ENCODE measurements at regions not wholly inside any gene's neighbourhood (a gene's known extent, or its start where the extent isn't known, plus 50 kb on each side); places are given as distances from the start of the nearest gene placed in this dataset.

GRCh38 chr5:108530706-108531105 lies 148.8 kb upstream of the FBXL17 start:
- Histone ChIP-seq H3K27me3 (ENCODE audit: insufficient read depth, low read length) (no peaks in the 10 kb centered on the region), H3K4me2 (ENCODE audit: low read length) (no peak overlapping the region), H4K20me1 (ENCODE audit: insufficient read depth) (no peaks in the 10 kb centered on the region), H3K27ac (ENCODE audit: low read depth, low read length) (no peak overlapping the region), H2AFZ (ENCODE audit: low read depth, low read length, poor library complexity, severe bottlenecking) (no peak overlapping the region), H3K9me3 (ENCODE audit: control insufficient read depth in 1 of 2, insufficient read depth in 1 of 2, low read depth in 1 of 2, low read length in 2 of 2) (no peaks in the 10 kb centered on the region), H3K9ac (ENCODE audit: low read length) (no peak overlapping the region), H3K36me3 (ENCODE audit: control insufficient read depth in 1 of 2, insufficient read depth in 2 of 2, low read length in 2 of 2) (no peaks in the 10 kb centered on the region), H3K4me1 (ENCODE audit: control insufficient read depth in 1 of 2, insufficient read depth in 2 of 2, low read length in 2 of 2) (no peaks in the 10 kb centered on the region), H3K9me2 (ENCODE audit: insufficient read depth) (no peaks in the 10 kb centered on the region), H3K79me2 (ENCODE audit: insufficient read depth, low read length) (no peaks in the 10 kb centered on the region), H3K4me3 (replicated peaks in 1 of 2; ENCODE audit: low read depth in 1 of 2, low read length in 2 of 2) (no peak overlapping the region)
- ChIA-PET RAD21 (ENCODE audit: low non-redundant PET in 1 of 2, low total read pairs in 2 of 2, uncharacterized antibody in 2 of 2, unreplicated experiment in 2 of 2) (no interaction called here), POLR2A (no interaction called here), CTCF (no interaction called here)
- TF ChIP-seq EZH2 (IDR thresholded peaks at IDR 0.05) (no peak), ZNF274 (IDR thresholded peaks at IDR 0.05; ENCODE audit: low read depth, low read length) (no peak), CBX3 (IDR thresholded peaks at IDR 0.05; ENCODE audit: low read depth) (no peak), SRF (IDR thresholded peaks at IDR 0.05; ENCODE audit: low read depth) (no peak), RAD21 (IDR thresholded peaks at IDR 0.05; ENCODE audit: low read depth) (no peak)
- no TSS peak for BruUV-seq (replicated peaks)
- DNase-seq (ENCODE audit: low read depth, low spot score) (no peak), ATAC-seq (no peak)
- intact Hi-C loops (cut with micrococcal nuclease): no loop called here

- Histone ChIP-seq H3K4me1 (ENCODE audit: control insufficient read depth in 1 of 2, insufficient read depth in 2 of 2, low read length in 2 of 2) (no peaks in the 10 kb centered on the region), H3K36me3 (ENCODE audit: control insufficient read depth in 1 of 2, insufficient read depth in 2 of 2, low read length in 2 of 2) (no peaks in the 10 kb centered on the region), H3K79me2 (ENCODE audit: insufficient read depth, low read length) (no peaks in the 10 kb centered on the region), H3K4me3 (replicated peaks in 1 of 2; ENCODE audit: low read depth in 1 of 2, low read length in 2 of 2) (no peak overlapping the region), H4K20me1 (ENCODE audit: insufficient read depth) (no peaks in the 10 kb centered on the region), H3K27me3 (ENCODE audit: insufficient read depth, low read length) (no peaks in the 10 kb centered on the region), H2AFZ (ENCODE audit: low read depth, low read length, poor library complexity, severe bottlenecking) (no peak overlapping the region), H3K4me2 (ENCODE audit: low read length) (no peak overlapping the region), H3K27ac (ENCODE audit: low read depth, low read length) (no peak overlapping the region), H3K9me3 (ENCODE audit: control insufficient read depth in 1 of 2, insufficient read depth in 1 of 2, low read depth in 1 of 2, low read length in 2 of 2) (no peaks in the 10 kb centered on the region), H3K9me2 (ENCODE audit: insufficient read depth) (no peaks in the 10 kb centered on the region), H3K9ac (ENCODE audit: low read length) (no peak overlapping the region)
- no TSS peak for BruUV-seq (replicated peaks)
- ATAC-seq (no peak), DNase-seq (ENCODE audit: low read depth, low spot score) (no peak)
- POLR2A ChIA-PET: no interaction called here
- RAD21 ChIA-PET (ENCODE audit: low non-redundant PET in 1 of 2, low total read pairs in 2 of 2, uncharacterized antibody in 2 of 2, unreplicated experiment in 2 of 2): no interaction called here
- CTCF ChIA-PET: no interaction called here
- TF ChIP-seq EZH2phosphoT487 (IDR thresholded peaks at IDR 0.05; ENCODE audit: borderline replicate concordance) (no peak), FOSL1 (IDR thresholded peaks at IDR 0.05; ENCODE audit: low read depth) (no peak), EGR1 (IDR thresholded peaks at IDR 0.05; ENCODE audit: low read depth) (no peak), RAD21 (IDR thresholded peaks at IDR 0.05; ENCODE audit: low read depth) (no peak), REST (IDR thresholded peaks at IDR 0.05; ENCODE audit: low read depth) (no peak), EZH2 (IDR thresholded peaks at IDR 0.05) (no peak), POLR2AphosphoS5 (IDR thresholded peaks at IDR 0.05; ENCODE audit: low read depth, low read length) (no peak), CTCF (IDR thresholded peaks at IDR 0.05 in 2 of 3, conservative IDR thresholded peaks at IDR 0.05 in 1 of 3; ENCODE audit: borderline replicate concordance in 1 of 3, insufficient read depth in 1 of 3, low read depth in 2 of 3, low read length in 2 of 3) (no peak), CBX3 (IDR thresholded peaks at IDR 0.05; ENCODE audit: low read depth) (no peak), MAX (IDR thresholded peaks at IDR 0.05) (no peak), ATF3 (IDR thresholded peaks at IDR 0.05) (no peak)
- intact Hi-C loops (cut with micrococcal nuclease): no loop called here
These were observed 147.5 kb upstream of the FBXL17 start for GRCh38 chr5:108529381-108529780.
